Nephron (organoid): ENCODE measurements at regions not wholly inside any gene's neighbourhood (a gene's known extent, or its start where the extent isn't known, plus 50 kb on each side); places are given as distances from the start of the nearest gene placed in this dataset.

Experiments
- H3K27ac Mint-ChIP-seq, 3 experiments: 2 replicates each; pipeline ENCODE4 v1.8.0; 2020; ENCODE audit warnings: mixed read lengths in 3 of 3, mild to moderate bottlenecking in 2 of 3, moderate library complexity in 1 of 3
- H3K27me3 Mint-ChIP-seq: 2 replicates; pipeline ENCODE4 v1.8.0; 2021; ENCODE audit warnings: low read depth, mild to moderate bottlenecking, moderate library complexity, mixed read lengths
- H3K36me3 Mint-ChIP-seq: 2 replicates; pipeline ENCODE4 v1.8.0; 2020; ENCODE audit warnings: low read depth, mixed read lengths
- H3K4me1 Mint-ChIP-seq: 2 replicates; pipeline ENCODE4 v1.8.0; 2020; ENCODE audit warnings: mixed read lengths
- H3K4me3 Mint-ChIP-seq, 3 experiments: 2 replicates each; pipeline ENCODE4 v1.8.0; 2020; ENCODE audit warnings: mild to moderate bottlenecking in 3 of 3, mixed read lengths in 3 of 3, moderate library complexity in 2 of 3
- H3K9me3 Mint-ChIP-seq: 2 replicates; pipeline ENCODE4 v1.8.0; 2020; ENCODE audit warnings: mixed read lengths
- TF ChIP-seq, protein P1 (sequence below), 3 experiments: fragments of 200-600 bp; sonication (generic); IDR thresholded peaks; one replicate each; pipeline ENCODE4 v1.5.0; 2021; ENCODE audit warnings: antibody characterized with exemption in 3 of 3; ENCODE audit not compliant: unreplicated experiment in 3 of 3

- Mint-ChIP-seq H3K27ac (peak overlapping the region in 1 of 3 experiments; percentile 11), H3K4me3 (no peak overlapping the region), H3K9me3 (peaks cover 2% of the 10 kb centered on the region), H3K4me1 (peaks cover 10% of the 10 kb centered on the region), H3K27me3 (peaks cover 55% of the 10 kb centered on the region), H3K36me3 (no peaks in the 10 kb centered on the region)
- TF ChIP-seq, protein P1, sequence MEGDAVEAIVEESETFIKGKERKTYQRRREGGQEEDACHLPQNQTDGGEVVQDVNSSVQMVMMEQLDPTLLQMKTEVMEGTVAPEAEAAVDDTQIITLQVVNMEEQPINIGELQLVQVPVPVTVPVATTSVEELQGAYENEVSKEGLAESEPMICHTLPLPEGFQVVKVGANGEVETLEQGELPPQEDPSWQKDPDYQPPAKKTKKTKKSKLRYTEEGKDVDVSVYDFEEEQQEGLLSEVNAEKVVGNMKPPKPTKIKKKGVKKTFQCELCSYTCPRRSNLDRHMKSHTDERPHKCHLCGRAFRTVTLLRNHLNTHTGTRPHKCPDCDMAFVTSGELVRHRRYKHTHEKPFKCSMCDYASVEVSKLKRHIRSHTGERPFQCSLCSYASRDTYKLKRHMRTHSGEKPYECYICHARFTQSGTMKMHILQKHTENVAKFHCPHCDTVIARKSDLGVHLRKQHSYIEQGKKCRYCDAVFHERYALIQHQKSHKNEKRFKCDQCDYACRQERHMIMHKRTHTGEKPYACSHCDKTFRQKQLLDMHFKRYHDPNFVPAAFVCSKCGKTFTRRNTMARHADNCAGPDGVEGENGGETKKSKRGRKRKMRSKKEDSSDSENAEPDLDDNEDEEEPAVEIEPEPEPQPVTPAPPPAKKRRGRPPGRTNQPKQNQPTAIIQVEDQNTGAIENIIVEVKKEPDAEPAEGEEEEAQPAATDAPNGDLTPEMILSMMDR (IDR thresholded peaks at IDR 0.05; ENCODE audit: unreplicated experiment in 3 of 3), result no peak
Observed at GRCh38 chr2:120526047-120526562, 180.2 kb downstream of the INHBB start.

DNA sequence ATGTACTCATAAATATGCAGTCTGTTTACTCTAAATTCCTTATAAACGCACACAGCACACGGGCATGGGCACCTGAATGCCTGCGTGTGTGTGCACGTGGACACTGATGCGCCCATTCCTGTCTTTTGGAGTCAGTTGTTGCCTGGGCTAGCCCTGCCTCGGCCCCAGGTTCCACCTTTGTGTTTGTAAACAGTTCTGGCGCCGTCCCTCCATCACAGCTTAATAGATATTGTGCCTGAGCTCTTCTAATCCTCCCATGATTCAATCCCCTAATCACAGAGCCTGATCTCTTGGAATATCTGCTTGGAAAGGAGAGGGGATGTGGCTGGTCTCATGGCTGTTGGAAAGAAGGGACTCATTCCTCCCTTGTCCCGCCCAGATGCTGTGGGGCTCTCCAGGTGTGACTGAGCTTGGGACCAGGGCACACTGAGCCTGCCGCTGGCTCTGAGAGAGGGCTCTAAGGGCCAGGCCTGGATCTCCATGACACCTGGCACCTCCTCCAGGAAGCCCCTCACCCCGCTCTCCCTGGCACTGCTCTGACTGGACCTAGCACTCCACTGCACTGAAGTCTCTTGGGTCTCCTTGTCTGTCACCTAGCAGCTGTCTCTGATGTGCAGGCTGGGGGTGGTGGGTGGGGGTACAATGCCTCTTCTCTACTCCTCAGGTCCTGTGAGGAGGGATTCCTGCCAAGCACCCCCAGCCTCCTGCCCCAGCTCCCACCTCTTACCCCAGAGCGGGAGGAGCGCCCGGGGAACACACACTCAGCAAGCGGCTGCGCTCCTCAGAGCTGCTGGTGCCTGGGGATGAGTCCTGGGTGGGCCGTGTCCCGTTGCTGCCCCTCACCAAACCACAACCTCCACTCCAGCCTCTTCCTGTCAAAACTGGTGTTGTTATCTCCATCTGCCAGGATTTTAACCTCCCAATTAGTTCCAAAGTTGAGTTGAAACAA, 181.3 kb downstream of the INHBB start:
- Mint-ChIP-seq H3K4me3 (no peak overlapping the region), H3K36me3 (no peaks in the 10 kb centered on the region), H3K4me1 (peaks cover 5% of the 10 kb centered on the region), H3K27me3 (peaks cover 46% of the 10 kb centered on the region), H3K9me3 (peaks cover 2% of the 10 kb centered on the region), H3K27ac (no peak overlapping the region)
- TF ChIP-seq, protein P1 (IDR thresholded peaks at IDR 0.05; ENCODE audit: unreplicated experiment in 3 of 3), result no peak

DNA sequence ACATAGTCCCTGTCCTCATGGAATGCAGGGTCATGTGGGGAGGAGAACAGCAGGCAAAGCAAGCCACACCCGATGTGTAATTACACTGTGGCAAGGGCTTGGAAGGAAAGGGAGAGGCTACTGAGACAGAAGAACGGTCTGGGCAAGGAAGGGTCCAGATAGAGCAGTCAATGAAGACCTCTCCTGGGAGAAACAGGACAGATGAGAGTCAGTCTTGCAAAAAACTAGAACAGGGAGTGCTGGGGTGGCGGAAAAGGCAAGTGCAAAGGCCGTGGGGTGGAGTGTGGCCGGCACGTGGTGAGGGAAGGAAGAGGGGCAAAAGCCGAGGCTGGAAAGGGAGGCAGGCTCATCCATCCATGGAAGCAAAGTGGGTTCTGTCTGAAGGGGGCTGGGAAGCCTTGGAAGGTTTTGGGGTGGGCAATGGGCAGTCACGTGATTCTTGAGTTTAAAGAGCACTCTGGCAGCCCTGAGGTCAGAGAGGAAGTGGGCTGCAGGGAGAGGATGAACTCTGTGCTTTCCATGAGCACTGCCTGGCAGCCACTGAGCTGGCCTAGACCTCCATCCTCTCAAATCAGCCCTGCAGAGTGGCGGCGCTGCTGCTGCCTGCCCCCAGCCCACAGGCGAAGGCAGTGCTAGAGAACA, 182.2 kb downstream of the INHBB start:
- no peak overlapping the region for H3K27ac Mint-ChIP-seq
- no peak overlapping the region for H3K4me3 Mint-ChIP-seq
- TF ChIP-seq, protein P1 (IDR thresholded peaks at IDR 0.05; ENCODE audit: unreplicated experiment in 3 of 3), result no peak
- peaks cover 45% of the 10 kb centered on the region for H3K27me3 Mint-ChIP-seq
- H3K36me3 Mint-ChIP-seq, result no peaks in the 10 kb centered on the region
- peaks cover 5% of the 10 kb centered on the region for H3K4me1 Mint-ChIP-seq
- peaks cover 2% of the 10 kb centered on the region for H3K9me3 Mint-ChIP-seq

DNA sequence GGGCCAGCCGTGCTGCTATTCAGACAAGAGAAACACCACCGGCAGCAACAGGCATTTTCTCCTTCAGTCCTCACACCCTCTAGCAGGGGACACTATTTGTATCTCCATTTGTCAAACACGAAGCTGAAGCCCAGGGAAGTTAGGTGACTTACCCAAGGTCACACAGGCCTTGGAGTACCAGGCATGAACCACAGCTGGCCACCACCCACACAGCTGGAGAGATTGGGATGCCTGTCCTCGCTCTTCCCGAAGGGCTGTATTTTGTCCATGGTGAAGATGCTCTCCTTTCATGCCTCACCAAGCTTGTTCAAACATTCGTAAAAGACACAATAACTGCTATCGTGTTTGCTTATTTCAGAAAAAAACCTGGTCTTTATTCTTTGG, 182.7 kb downstream of the INHBB start:
- Mint-ChIP-seq H3K4me1 (peaks cover 5% of the 10 kb centered on the region), H3K4me3 (no peak overlapping the region), H3K9me3 (peaks cover 2% of the 10 kb centered on the region), H3K36me3 (no peaks in the 10 kb centered on the region), H3K27me3 (peaks cover 42% of the 10 kb centered on the region), H3K27ac (no peak overlapping the region)
- TF ChIP-seq, protein P1 (IDR thresholded peaks at IDR 0.05; ENCODE audit: unreplicated experiment in 3 of 3), result no peak

DNA sequence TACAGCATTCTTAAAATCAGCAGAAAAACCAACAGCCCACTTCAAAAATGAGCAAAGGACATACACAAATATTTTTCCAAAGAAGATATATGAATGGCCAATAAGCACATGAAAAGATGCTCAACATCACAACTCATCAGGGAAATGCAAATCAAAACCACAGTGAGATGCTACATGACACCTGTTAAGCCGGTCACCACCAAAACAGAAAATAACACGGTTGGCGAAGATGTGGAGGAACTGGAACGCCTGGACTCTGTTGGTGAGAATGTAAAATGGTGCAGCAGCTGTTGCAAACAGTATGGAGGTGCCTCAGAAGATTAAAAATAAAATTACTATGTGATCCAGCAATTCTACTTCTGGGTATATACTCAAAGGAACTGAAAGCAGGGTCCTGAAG, 184.8 kb downstream of the INHBB start:
- Mint-ChIP-seq H3K4me1 (no peaks in the 10 kb centered on the region), H3K4me3 (no peak overlapping the region), H3K27ac (no peak overlapping the region), H3K27me3 (peaks cover 39% of the 10 kb centered on the region), H3K9me3 (peaks cover 2% of the 10 kb centered on the region), H3K36me3 (no peaks in the 10 kb centered on the region)
- TF ChIP-seq, protein P1 (IDR thresholded peaks at IDR 0.05; ENCODE audit: unreplicated experiment in 3 of 3), result no peak
